ENCODE measurements at regions not wholly inside any gene's neighbourhood (a gene's known extent, or its start where the extent isn't known, plus 50 kb on each side); places are given as distances from the start of the nearest gene placed in this dataset.

- no peak for TF ChIP-seq FOXJ3 (CRISPR knock-in tag; IDR thresholded peaks at IDR 0.05; ENCODE audit: borderline replicate concordance)
- no peak for TF ChIP-seq POLR2AphosphoS5 (IDR thresholded peaks at IDR 0.05; ENCODE audit: low read depth, low read length)
- TF ChIP-seq RAD21 (CRISPR knock-in tag; IDR thresholded peaks at IDR 0.05): no peak
- no peak for TF ChIP-seq ZNF563 (CRISPR knock-in tag; IDR thresholded peaks at IDR 0.05)
- TF ChIP-seq CTCF (CRISPR knock-in tag; IDR thresholded peaks at IDR 0.05): peak; percentile 33
- no peak for TF ChIP-seq REPIN1 (CRISPR knock-in tag; IDR thresholded peaks at IDR 0.05; ENCODE audit: borderline replicate concordance, low read depth)
- TF ChIP-seq MYC (CRISPR knock-in tag; IDR thresholded peaks at IDR 0.05; ENCODE audit: borderline replicate concordance): no peak
- TF ChIP-seq IRF2 (CRISPR knock-in tag; IDR thresholded peaks at IDR 0.05): no peak
- no peak for TF ChIP-seq RXRA (CRISPR knock-in tag; IDR thresholded peaks at IDR 0.05)
- TF ChIP-seq JUNB (CRISPR knock-in tag; IDR thresholded peaks at IDR 0.05; ENCODE audit: borderline replicate concordance): no peak
- no peak for TF ChIP-seq TRAFD1 (CRISPR knock-in tag; IDR thresholded peaks at IDR 0.05; ENCODE audit: borderline replicate concordance)
- TF ChIP-seq MLLT10 (CRISPR knock-in tag; IDR thresholded peaks at IDR 0.05): no peak
- TF ChIP-seq EP300 (IDR thresholded peaks at IDR 0.05; ENCODE audit: low read depth in 2 of 2, low read length in 2 of 2): no peak
- no peak for TF ChIP-seq EP300 (CRISPR knock-in tag; IDR thresholded peaks at IDR 0.05; ENCODE audit: borderline replicate concordance)
- no peak for TF ChIP-seq JUN (CRISPR knock-in tag; IDR thresholded peaks at IDR 0.05)
Measured at GRCh38 chr7:124276005-124276622, 243.2 kb upstream of the TMEM229A start.
